NCI-H187 (cell line): ENCODE measurements at regions not wholly inside any gene's neighbourhood (a gene's known extent, or its start where the extent isn't known, plus 50 kb on each side); places are given as distances from the start of the nearest gene placed in this dataset.

Experiments used
- DNase-seq, 2 experiments: peaks; one replicate each; lab custom pipeline; 2025; lab: John Stamatoyannopoulos, UW

- no peak for DNase-seq
These were observed 503.8 kb downstream of the NXPH1 start for GRCh38 chr7:8937204-8937603.

- DNase-seq: peak; percentile 55 to 57
These were observed 504.8 kb downstream of the NXPH1 start for GRCh38 chr7:8938044-8938805.

- DNase-seq: no peak
These were observed 506.0 kb downstream of the NXPH1 start for GRCh38 chr7:8939446-8939845.

GRCh38 chr7:8963722-8964121 lies 530.3 kb downstream of the NXPH1 start:
- DNase-seq: no peak

- DNase-seq: no peak
These were observed 531.8 kb downstream of the NXPH1 start for GRCh38 chr7:8965177-8965576.

GRCh38 chr7:8973601-8974000 lies 540.2 kb downstream of the NXPH1 start:
- DNase-seq: no peak

- no peak for DNase-seq
These were observed 542.3 kb downstream of the NXPH1 start for GRCh38 chr7:8975681-8976080.

GRCh38 chr7:8982338-8982992 lies 549.1 kb downstream of the NXPH1 start:
- no peak for DNase-seq

- DNase-seq: no peak
These were observed 551.8 kb downstream of the NXPH1 start for GRCh38 chr7:8985255-8985654.

- DNase-seq: no peak
These were observed 554.9 kb downstream of the NXPH1 start for GRCh38 chr7:8988267-8988666.

- DNase-seq: no peak
These were observed 557.8 kb downstream of the NXPH1 start for GRCh38 chr7:8991159-8991558.

GRCh38 chr7:8998762-8999161 lies 565.4 kb downstream of the NXPH1 start:
- no peak for DNase-seq

GRCh38 chr7:9013940-9014339 lies 580.5 kb downstream of the NXPH1 start:
- no peak for DNase-seq

- DNase-seq: no peak
These were observed 583.9 kb downstream of the NXPH1 start for GRCh38 chr7:9017286-9017685.

GRCh38 chr7:9022456-9022855 lies 589.0 kb downstream of the NXPH1 start:
- DNase-seq: no peak

- no peak for DNase-seq
These were observed 590.4 kb downstream of the NXPH1 start for GRCh38 chr7:9023675-9024294.

GRCh38 chr7:9026121-9026520 lies 592.7 kb downstream of the NXPH1 start:
- no peak for DNase-seq

GRCh38 chr7:9028012-9028411 lies 594.6 kb downstream of the NXPH1 start:
- DNase-seq: no peak

- DNase-seq: no peak
These were observed 596.5 kb downstream of the NXPH1 start for GRCh38 chr7:9029681-9030530.

GRCh38 chr7:9030976-9031375 lies 597.6 kb downstream of the NXPH1 start:
- DNase-seq: no peak

GRCh38 chr7:9031386-9031785 lies 598.0 kb downstream of the NXPH1 start:
- no peak for DNase-seq

GRCh38 chr7:9036080-9036479 lies 602.7 kb downstream of the NXPH1 start:
- DNase-seq: no peak
